A549 (cell line): ENCODE measurements at regions not wholly inside any gene's neighbourhood (a gene's known extent, or its start where the extent isn't known, plus 50 kb on each side); places are given as distances from the start of the nearest gene placed in this dataset.
"Not testable (repeated sequence)": the region's sequence is repeated elsewhere in the genome, so short reads cannot be mapped to it uniquely, and the experiment has no call there.

Experiments used
- ATAC-seq, 2 experiments: fragments of 200-7000 bp in 1 of 2; fragments of >200 bp in 1 of 2; cut with Nextera tagmentation in 1 of 2; cut with Tn5 transposase in 1 of 2; 3 replicates each; pipeline versions ENCODE4 v1.8.0 to v1.9.1; 2018 to 2020; ENCODE audit warnings: mild to moderate bottlenecking in 1 of 2, moderate library complexity in 1 of 2
- CTCF ChIA-PET: fragments of 300-600 bp; sonication (Branson Sonifier 250); formaldehyde crosslinking; extraction: SDS; loops from one replicate; lab custom pipeline; 2021; ENCODE audit warnings: antibody characterized with exemption, inconsistent platforms; lab: Yijun Ruan, JAX
- POLR2A ChIA-PET: fragments of 350-600 bp; formaldehyde crosslinking; extraction: SDS; loops from one replicate; lab custom pipeline; 2021; ENCODE audit warnings: antibody characterized with exemption, inconsistent platforms; lab: Yijun Ruan, JAX
- DNase-seq, 2 experiments: peaks; one replicate each; pipeline versions ENCODE4 v3.0.0 to v3.0.0-alpha.2; 2011 to 2016; ENCODE audit warnings: low read depth in 1 of 2, low spot score in 1 of 2
- FAIRE-seq: peaks from 2 replicates; lab custom pipeline; 2011; peaks lifted over from hg19 to GRCh38; lab: Jason Lieb, UNC
- H3K27ac ChIP-seq, 2 experiments: fragments of >200 bp; sonication (Bioruptor Twin); formaldehyde crosslinking; 3 replicates each; pipeline ENCODE4 v1.5.1; 2016 to 2017
- H3K4me1 ChIP-seq: fragments of >200 bp; sonication (Bioruptor Twin); formaldehyde crosslinking; 3 replicates; pipeline ENCODE4 v1.6.1; 2016
- H3K4me2 ChIP-seq: fragments of >200 bp; sonication (Bioruptor Twin); formaldehyde crosslinking; 3 replicates; pipeline ENCODE4 v1.6.1; 2016
- H3K4me3 ChIP-seq: fragments of >200 bp; sonication (Bioruptor Twin); formaldehyde crosslinking; 3 replicates; pipeline ENCODE4 v1.5.1; 2016
- H3K9me3 ChIP-seq: fragments of >200 bp; sonication (Bioruptor Twin); formaldehyde crosslinking; 3 replicates; pipeline ENCODE4 v1.6.1; 2016
- CBX8 ChIP-seq: fragments of 200-600 bp; sonication (generic); IDR thresholded peaks from 2 replicates; pipeline ENCODE4 v1.6.1; 2016
- CEBPB ChIP-seq, 2 experiments: fragments of >200 bp in 1 of 2; sonication (Bioruptor Twin) in 1 of 2; formaldehyde crosslinking in 1 of 2; IDR thresholded peaks; 2 replicates each; pipeline ENCODE4 v1.6.1; 2012 to 2016
- EHF ChIP-seq: fragments of 250-450 bp; sonication (Bioruptor Pico); IDR thresholded peaks from 2 replicates; pipeline ENCODE4 v1.5.0; 2020; ENCODE audit warnings: mild to moderate bottlenecking
- ESRRA ChIP-seq: fragments of 150-350 bp; IDR thresholded peaks from 2 replicates; pipeline ENCODE4 v1.6.1; 2014; ENCODE audit warnings: mild to moderate bottlenecking, low read length, borderline replicate concordance
- FOXS1 ChIP-seq: fragments of 250-450 bp; sonication (Bioruptor Pico); IDR thresholded peaks from 2 replicates; pipeline ENCODE4 v1.5.0; 2020; ENCODE audit warnings: mild to moderate bottlenecking, moderate library complexity
- HOXA7 ChIP-seq: fragments of 250-450 bp; sonication (Bioruptor Pico); IDR thresholded peaks from 2 replicates; pipeline ENCODE4 v1.5.0; 2020; ENCODE audit warnings: mild to moderate bottlenecking, moderate library complexity
- HOXB13 ChIP-seq: fragments of 250-450 bp; sonication (Bioruptor Pico); IDR thresholded peaks from 2 replicates; pipeline ENCODE4 v1.5.0; 2020; ENCODE audit warnings: low read depth, mild to moderate bottlenecking, moderate library complexity
- JUN ChIP-seq, 2 experiments: fragments of >200 bp; sonication (Bioruptor Twin); formaldehyde crosslinking; IDR thresholded peaks; 2 replicates in 1 of 2; 3 replicates in 1 of 2; pipeline ENCODE4 v1.6.1; 2016 to 2017
- KDM1A ChIP-seq: fragments of 200-600 bp; sonication (generic); IDR thresholded peaks from 2 replicates; pipeline ENCODE4 v1.6.1; 2016; ENCODE audit warnings: low read depth, mild to moderate bottlenecking
- KDM5A ChIP-seq: fragments of 200-600 bp; sonication (generic); IDR thresholded peaks from 2 replicates; pipeline ENCODE4 v1.6.1; 2016; ENCODE audit warnings: antibody characterized with exemption, mild to moderate bottlenecking
- MAFK ChIP-seq: fragments of 450-650 bp; IDR thresholded peaks from 2 replicates; pipeline ENCODE4 v1.6.1; 2014; ENCODE audit not compliant: partially characterized antibody
- MAZ ChIP-seq: fragments of 150-350 bp; IDR thresholded peaks from 2 replicates; pipeline ENCODE4 v1.6.1; 2014; ENCODE audit warnings: antibody characterized with exemption, low read depth, low read length, borderline replicate concordance
- NFE2L2 ChIP-seq: fragments of 150-350 bp; conservative IDR thresholded peaks from 2 replicates; pipeline ENCODE4 v1.6.1; 2014; ENCODE audit warnings: low read length
- NPAS2 ChIP-seq: fragments of 250-450 bp; sonication (Bioruptor Pico); IDR thresholded peaks from 2 replicates; pipeline ENCODE4 v1.8.0; 2022; ENCODE audit warnings: mild to moderate bottlenecking, moderate library complexity, borderline replicate concordance
- PHF8 ChIP-seq: fragments of 200-600 bp; sonication (generic); IDR thresholded peaks from 2 replicates; pipeline ENCODE4 v1.6.1; 2016; ENCODE audit warnings: low read depth, mild to moderate bottlenecking, antibody characterized with exemption, moderate library complexity, borderline replicate concordance
- POLR2AphosphoS2 ChIP-seq: conservative IDR thresholded peaks from 2 replicates; pipeline ENCODE4 v1.6.1; 2012; ENCODE audit warnings: low read length, improper control_type of control experiment, inconsistent platforms
- RCOR1 ChIP-seq: fragments of 150-350 bp; IDR thresholded peaks from 2 replicates; pipeline ENCODE4 v1.6.1; 2014; ENCODE audit warnings: antibody characterized with exemption, low read length, low read depth
- SREBF2 ChIP-seq: fragments of 450-650 bp; IDR thresholded peaks from 2 replicates; pipeline ENCODE4 v1.6.1; 2014; ENCODE audit warnings: mild to moderate bottlenecking, moderate library complexity
- TFCP2L1 ChIP-seq: fragments of 250-450 bp; sonication (Bioruptor Pico); IDR thresholded peaks from 2 replicates; pipeline ENCODE4 v1.5.0; 2021; ENCODE audit warnings: mild to moderate bottlenecking
- ZNF302 ChIP-seq: fragments of 250-450 bp; sonication (Bioruptor Pico); IDR thresholded peaks from 2 replicates; pipeline ENCODE4 v1.9.0; 2021; ENCODE audit warnings: inconsistent platforms, mild to moderate bottlenecking, moderate library complexity
- WGBS: methylation state at CpG from one replicate; pipeline ENCODE4 v1.1.6; 2017; ENCODE audit errors: missing lambda C conversion rate; 5-methylcytosine and 5-hydroxymethylcytosine counted together
- TF ChIP-seq, protein P1 (sequence below): IDR thresholded peaks from 2 replicates; pipeline ENCODE4 v1.6.1; 2012
- TF ChIP-seq, protein P2 (sequence below): fragments of 150-350 bp; IDR thresholded peaks from 2 replicates; pipeline ENCODE4 v1.6.1; 2014; ENCODE audit warnings: low read depth, mild to moderate bottlenecking, low read length
- TF ChIP-seq, protein P3 (sequence below): fragments of 250-450 bp; sonication (Bioruptor Pico); IDR thresholded peaks from 2 replicates; pipeline ENCODE4 v1.5.0; 2021; ENCODE audit warnings: mild to moderate bottlenecking, moderate library complexity, borderline replicate concordance
- TF ChIP-seq, protein P4 (sequence below): IDR thresholded peaks from 2 replicates; pipeline ENCODE4 v1.6.1; 2012

DNA sequence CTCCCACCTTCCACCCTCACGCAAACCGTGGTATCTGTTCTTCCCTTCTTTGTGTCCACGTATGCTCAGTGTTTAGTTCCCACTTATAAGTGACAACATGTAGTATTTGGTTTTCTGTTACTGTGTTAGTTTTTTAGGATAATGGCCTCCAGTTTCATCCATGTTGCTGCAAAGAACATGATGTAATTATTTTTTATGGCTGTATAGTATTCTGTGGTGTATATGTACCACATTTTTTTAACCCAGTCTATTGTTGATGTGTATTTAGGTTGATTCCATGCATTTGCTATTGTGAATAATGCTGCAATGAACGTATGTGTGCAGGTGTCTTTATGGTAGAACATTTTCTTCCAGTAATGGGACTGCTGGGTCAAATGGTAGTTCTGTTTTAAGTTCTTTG, 228.1 kb downstream of the FBXO8 start:
- DNase-seq (no peak), FAIRE-seq (no peak), ATAC-seq (no peak)
- CTCF ChIA-PET: no interaction called here
- Histone ChIP-seq H3K4me1 (no peaks in the 10 kb centered on the region), H3K9me3 (no peaks in the 10 kb centered on the region), H3K4me3 (no peak overlapping the region), H3K4me2 (no peak overlapping the region), H3K27ac (no peak overlapping the region)
- POLR2A ChIA-PET: no interaction called here
- WGBS: 44% methylated on average over 4 of the region's 4 CpGs
- TF ChIP-seq TFCP2L1: no peak
- no peak for TF ChIP-seq HOXA7 (CRISPR knock-in tag)
- TF ChIP-seq MAZ: no peak
- no peak for TF ChIP-seq NPAS2 (CRISPR knock-in tag)
- TF ChIP-seq KDM5A: no peak
- TF ChIP-seq, protein P1, sequence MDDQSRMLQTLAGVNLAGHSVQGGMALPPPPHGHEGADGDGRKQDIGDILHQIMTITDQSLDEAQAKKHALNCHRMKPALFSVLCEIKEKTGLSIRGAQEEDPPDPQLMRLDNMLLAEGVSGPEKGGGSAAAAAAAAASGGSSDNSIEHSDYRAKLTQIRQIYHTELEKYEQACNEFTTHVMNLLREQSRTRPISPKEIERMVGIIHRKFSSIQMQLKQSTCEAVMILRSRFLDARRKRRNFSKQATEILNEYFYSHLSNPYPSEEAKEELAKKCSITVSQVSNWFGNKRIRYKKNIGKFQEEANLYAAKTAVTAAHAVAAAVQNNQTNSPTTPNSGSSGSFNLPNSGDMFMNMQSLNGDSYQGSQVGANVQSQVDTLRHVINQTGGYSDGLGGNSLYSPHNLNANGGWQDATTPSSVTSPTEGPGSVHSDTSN: no peak
- TF ChIP-seq RCOR1: no peak
- TF ChIP-seq ESRRA: no peak
- TF ChIP-seq, protein P2, sequence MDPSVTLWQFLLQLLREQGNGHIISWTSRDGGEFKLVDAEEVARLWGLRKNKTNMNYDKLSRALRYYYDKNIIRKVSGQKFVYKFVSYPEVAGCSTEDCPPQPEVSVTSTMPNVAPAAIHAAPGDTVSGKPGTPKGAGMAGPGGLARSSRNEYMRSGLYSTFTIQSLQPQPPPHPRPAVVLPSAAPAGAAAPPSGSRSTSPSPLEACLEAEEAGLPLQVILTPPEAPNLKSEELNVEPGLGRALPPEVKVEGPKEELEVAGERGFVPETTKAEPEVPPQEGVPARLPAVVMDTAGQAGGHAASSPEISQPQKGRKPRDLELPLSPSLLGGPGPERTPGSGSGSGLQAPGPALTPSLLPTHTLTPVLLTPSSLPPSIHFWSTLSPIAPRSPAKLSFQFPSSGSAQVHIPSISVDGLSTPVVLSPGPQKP: no peak
- no peak for TF ChIP-seq NFE2L2
- no peak for TF ChIP-seq JUN (IDR thresholded peaks at IDR 0.05)
- TF ChIP-seq PHF8: no peak
- TF ChIP-seq POLR2AphosphoS2: no peak
- no peak for TF ChIP-seq SREBF2

DNA sequence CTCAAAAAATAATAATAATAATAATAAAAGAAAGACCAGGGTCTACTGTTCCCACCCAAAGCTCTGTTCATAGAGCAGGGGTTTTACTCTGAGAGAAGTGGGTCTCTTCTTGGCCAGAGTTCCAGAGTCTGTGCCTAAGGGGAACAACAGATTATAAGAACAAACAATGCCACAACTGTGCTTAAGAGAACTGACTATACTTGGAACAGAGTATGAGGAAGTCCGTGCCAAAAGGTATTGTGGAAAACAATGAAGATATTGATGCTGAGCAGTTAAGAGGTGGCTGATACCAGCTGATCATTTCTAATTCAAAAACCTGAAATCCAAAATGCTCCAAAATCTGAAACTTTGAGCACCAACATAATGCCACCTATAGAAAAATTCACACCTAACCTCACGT, 229.6 kb downstream of the FBXO8 start:
- no peak overlapping the region for H3K27ac ChIP-seq
- H3K4me3 ChIP-seq: no peak overlapping the region
- DNase-seq (no peak), ATAC-seq (no peak), FAIRE-seq (no peak)
- H3K9me3 ChIP-seq: no peaks in the 10 kb centered on the region
- 57% methylated on average over 2 of the region's 2 CpGs for WGBS
- no peak overlapping the region for H3K4me2 ChIP-seq
- CTCF ChIA-PET: no interaction called here
- POLR2A ChIA-PET: no interaction called here
- no peaks in the 10 kb centered on the region for H3K4me1 ChIP-seq
- no peak for TF ChIP-seq JUN (IDR thresholded peaks at IDR 0.05)
- no peak for TF ChIP-seq POLR2AphosphoS2
- TF ChIP-seq ZNF302 (CRISPR knock-in tag): no peak
- no peak for TF ChIP-seq MAFK
- no peak for TF ChIP-seq CEBPB (IDR thresholded peaks at IDR 0.05)
- no peak for TF ChIP-seq ESRRA
- TF ChIP-seq CBX8: no peak
- TF ChIP-seq KDM1A: no peak
- TF ChIP-seq, all 56 proteins: peak for 0

DNA sequence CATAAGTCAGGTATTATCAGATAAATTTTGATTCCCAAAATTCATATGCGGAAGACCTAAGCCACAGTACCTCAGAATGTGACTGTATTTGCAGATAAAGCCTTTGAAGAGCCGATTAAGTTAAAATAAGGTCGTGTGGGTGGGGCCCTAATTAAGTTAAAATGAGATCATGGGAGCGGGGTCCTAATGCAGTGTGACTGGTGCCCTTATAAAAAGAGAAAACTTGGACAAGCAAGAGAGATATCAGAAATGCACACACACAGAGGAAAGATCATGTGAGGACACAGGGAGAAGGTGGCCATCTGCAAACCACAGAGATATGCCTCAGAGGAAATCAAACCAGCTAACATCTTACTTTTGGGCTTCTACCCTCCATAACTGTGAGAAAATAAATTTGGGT, 236.1 kb downstream of the FBXO8 start:
- DNase-seq (no peak), FAIRE-seq (no peak), ATAC-seq (no peak)
- no peak overlapping the region for H3K4me3 ChIP-seq
- 40% methylated on average over 4 of the region's 4 CpGs for WGBS
- ChIA-PET CTCF (no interaction called here), POLR2A (no interaction called here)
- H3K9me3 ChIP-seq: no peaks in the 10 kb centered on the region
- H3K27ac ChIP-seq: no peak overlapping the region
- H3K4me2 ChIP-seq: no peak overlapping the region
- no peaks in the 10 kb centered on the region for H3K4me1 ChIP-seq
- TF ChIP-seq, protein P3, sequence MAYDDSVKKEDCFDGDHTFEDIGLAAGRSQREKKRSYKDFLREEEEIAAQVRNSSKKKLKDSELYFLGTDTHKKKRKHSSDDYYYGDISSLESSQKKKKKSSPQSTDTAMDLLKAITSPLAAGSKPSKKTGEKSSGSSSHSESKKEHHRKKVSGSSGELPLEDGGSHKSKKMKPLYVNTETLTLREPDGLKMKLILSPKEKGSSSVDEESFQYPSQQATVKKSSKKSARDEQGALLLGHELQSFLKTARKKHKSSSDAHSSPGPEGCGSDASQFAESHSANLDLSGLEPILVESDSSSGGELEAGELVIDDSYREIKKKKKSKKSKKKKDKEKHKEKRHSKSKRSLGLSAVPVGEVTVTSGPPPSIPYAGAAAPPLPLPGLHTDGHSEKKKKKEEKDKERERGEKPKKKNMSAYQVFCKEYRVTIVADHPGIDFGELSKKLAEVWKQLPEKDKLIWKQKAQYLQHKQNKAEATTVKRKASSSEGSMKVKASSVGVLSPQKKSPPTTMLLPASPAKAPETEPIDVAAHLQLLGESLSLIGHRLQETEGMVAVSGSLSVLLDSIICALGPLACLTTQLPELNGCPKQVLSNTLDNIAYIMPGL (CRISPR knock-in tag): no peak
- TF ChIP-seq ESRRA (no peak), KDM1A (no peak), EHF (CRISPR knock-in tag) (no peak), FOXS1 (CRISPR knock-in tag) (no peak), HOXB13 (CRISPR knock-in tag) (no peak), MAZ (no peak)
- TF ChIP-seq, protein P4, sequence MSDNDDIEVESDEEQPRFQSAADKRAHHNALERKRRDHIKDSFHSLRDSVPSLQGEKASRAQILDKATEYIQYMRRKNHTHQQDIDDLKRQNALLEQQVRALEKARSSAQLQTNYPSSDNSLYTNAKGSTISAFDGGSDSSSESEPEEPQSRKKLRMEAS: no peak

DNA sequence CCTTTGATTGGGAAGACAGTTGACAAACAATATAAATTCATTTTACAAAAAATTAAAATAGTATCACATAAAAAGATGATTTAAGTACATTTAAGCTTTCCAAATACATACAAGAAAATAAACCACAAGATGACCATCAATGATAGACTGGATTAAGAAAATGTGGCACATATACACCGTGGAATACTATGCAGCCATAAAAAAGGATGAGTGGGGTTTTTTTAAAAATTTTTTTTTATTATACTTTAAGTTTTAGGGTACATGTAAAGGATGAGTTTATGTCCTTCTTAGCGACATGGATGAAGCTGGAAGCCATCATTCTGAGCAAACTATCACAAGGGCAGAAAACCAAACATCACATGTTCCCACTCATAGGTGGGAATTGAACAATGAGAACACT, 237.6 kb downstream of the FBXO8 start:
- ATAC-seq: not testable (repeated sequence)

More for the DNA sequence above, 237.6 kb downstream of the FBXO8 start:
- H3K4me2 ChIP-seq, H3K27ac ChIP-seq, POLR2A ChIA-PET, H3K9me3 ChIP-seq, H3K4me1 ChIP-seq, H3K4me3 ChIP-seq, CTCF ChIA-PET, DNase-seq, FAIRE-seq: not testable (repeated sequence)
- WGBS: 14% methylated on average over 2 of the region's 2 CpGs
